GM21528 (cell line): ENCODE measurements at regions not wholly inside any gene's neighbourhood (a gene's known extent, or its start where the extent isn't known, plus 50 kb on each side); places are given as distances from the start of the nearest gene placed in this dataset.

Experiments
- ATAC-seq: cut with Tn5 transposase; IDR thresholded peaks from one replicate; pipeline ENCODE4 v1.9.1; 2021; ENCODE audit warnings: mild to moderate bottlenecking, moderate library complexity; ENCODE audit not compliant: unreplicated experiment, low FRiP score

- ATAC-seq, result no peak
Observed at GRCh38 chr13:80047406-80047805, 293.5 kb downstream of the SPRY2 start.

DNA sequence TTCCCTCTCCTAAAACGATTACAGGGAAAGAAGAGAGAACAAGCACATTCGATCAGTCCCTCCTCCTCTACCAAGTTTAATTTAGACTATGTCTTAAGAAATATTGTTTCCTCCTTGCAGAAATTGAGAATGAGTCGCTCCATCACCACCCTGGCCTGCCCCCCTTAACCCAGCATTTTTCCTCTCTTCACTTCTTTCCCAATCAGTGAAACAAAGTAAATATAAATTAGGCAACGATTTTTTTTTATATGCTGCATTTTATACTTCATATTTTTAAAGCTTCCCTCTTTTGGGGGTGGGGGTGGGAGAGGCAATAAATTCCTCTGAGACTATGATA, 300.0 kb downstream of the SPRY2 start:
- no peak for ATAC-seq

DNA sequence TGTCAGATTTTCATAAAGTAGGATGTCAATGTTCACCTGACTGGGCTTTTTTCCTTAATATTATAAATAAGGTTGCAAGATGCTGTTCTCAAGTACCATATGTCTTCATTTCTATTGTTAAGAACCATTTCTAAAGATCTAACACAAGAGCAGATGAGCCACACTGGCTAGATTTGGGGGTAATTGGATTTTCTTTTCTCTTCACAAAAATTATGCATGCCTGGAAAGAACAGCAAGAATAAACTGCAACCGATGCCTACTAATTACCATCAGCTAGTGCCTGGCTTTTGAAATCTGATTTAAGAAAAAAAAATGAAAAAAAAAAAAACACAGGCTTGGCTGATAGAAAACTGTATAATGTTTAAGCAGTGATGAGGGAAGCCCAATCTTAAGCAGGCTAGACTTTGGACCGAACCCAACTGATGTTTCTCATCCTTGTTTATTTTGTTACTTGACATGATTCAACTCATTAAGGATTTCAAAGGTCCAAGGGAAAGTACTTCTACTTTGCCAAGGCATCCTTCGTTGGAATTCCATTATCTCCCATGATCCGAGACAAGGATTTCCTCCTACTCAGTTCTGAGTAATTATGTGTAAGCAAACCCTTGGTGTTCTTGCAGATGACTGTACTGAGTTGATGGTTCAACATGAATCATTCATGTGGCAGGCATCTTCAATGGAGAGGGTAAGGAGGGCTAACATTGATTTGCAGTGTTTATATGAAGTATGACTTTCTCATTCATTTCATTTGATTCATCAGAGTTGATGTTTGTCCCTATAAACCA, 300.5 kb downstream of the SPRY2 start:
- no peak for ATAC-seq

DNA sequence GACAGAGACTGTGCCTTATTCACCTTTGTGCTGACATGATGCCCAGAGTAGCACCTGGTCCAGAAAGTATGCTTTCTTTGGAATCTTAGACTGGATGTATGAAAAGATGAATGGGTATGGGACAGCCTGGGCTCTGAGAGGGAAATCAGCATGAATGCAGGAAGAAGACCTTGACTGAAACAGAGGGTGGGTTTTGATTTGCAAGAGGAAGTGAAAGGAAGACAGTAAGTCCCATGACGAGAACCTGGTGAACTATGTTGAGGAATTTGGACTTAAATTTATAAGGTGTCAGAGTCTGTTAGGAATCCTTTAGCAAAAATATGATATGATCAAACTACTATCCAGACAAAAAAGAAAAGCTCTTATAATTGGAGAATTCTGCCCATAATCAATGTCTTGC, 301.9 kb downstream of the SPRY2 start:
- peak; percentile 66 for ATAC-seq

GRCh38 chr13:80038371-80038770, 302.6 kb downstream of the SPRY2 start:
- no peak for ATAC-seq

- peak; percentile 58 for ATAC-seq
Observed at GRCh38 chr13:80037505-80037888, 303.4 kb downstream of the SPRY2 start.

- peak; percentile 71 for ATAC-seq
Observed at GRCh38 chr13:80036845-80037504, 304.0 kb downstream of the SPRY2 start.

GRCh38 chr13:80035096-80035495, 305.8 kb downstream of the SPRY2 start:
- no peak for ATAC-seq

GRCh38 chr13:80033951-80034350, 307.0 kb downstream of the SPRY2 start:
- ATAC-seq, result no peak

DNA sequence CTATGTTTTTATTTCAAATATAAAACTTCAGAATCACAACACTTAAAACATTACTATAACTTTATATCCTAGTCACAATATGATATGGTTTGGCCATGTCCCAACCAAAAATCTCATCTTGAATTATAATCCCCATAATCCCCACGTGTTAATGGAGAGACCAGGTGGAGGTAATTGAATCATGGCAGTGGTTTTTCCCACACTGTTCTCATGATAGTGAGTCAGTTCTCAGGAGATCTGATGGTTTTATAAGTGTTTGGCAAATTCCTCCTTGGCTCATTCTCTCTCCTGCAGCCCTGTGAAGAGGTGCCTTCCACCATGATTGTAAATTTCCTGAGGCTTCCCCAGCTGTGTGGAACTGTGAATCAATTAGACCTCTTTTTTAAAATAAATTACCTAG, 307.6 kb downstream of the SPRY2 start:
- no peak for ATAC-seq

DNA sequence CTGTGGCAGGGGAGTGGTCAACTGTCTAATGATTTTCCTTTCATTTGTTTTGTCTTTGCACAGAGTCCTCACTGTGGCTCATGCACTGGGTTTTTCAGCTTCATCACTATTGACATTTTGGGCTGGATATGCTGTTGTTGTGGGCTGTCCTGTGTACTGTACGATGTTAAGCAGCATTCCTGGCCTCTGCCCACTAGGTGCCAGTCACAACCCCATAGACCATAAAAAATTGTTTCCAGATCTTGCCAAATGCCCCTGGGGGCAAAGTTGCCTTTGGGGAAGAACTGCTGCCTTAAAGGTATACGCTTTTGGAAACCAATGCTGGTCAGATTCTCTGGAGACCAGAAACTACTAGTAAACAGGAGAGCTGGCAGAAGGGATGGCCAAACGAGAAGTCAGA, 310.4 kb downstream of the SPRY2 start:
- ATAC-seq, result no peak

- no peak for ATAC-seq
Observed at GRCh38 chr13:80029170-80029569, 311.8 kb downstream of the SPRY2 start.

DNA sequence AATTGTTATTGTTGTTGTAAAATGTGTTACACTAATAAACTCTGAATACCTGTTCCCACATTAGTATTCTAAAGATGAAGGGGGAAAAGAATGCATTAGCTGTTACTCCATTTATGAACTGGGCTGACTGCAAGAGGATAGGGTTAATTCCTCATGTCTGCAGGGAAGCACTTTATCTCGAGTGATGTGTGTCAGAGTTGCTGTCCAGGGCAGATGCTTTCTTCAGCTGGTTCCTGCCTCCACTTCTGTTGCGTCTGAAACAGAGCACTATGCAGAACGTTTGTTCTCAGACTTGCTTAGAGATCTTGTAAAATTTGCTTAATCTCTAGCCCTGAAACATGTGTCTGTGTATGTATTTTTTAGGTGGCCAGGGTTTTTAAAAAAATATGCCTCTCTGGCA, 318.8 kb downstream of the SPRY2 start:
- no peak for ATAC-seq

DNA sequence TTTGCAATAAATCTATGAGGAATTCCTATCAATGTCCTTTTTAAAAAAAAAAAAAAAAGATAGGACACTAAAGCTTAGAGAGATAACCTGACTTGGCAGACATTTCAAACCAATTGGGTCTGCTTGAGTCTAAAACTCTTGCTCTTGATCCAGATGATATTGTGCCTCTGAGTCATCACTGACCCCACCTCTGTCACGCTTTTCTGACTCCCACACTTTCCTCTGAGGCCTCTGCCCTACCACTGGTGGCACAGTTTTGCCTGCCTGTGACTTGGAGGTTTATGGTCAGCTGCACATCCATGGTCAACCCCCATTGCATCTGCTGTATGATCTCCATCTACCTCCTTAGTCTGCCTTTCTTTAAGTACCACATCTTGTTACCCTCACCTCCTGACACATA, 328.7 kb downstream of the SPRY2 start:
- ATAC-seq, result no peak

DNA sequence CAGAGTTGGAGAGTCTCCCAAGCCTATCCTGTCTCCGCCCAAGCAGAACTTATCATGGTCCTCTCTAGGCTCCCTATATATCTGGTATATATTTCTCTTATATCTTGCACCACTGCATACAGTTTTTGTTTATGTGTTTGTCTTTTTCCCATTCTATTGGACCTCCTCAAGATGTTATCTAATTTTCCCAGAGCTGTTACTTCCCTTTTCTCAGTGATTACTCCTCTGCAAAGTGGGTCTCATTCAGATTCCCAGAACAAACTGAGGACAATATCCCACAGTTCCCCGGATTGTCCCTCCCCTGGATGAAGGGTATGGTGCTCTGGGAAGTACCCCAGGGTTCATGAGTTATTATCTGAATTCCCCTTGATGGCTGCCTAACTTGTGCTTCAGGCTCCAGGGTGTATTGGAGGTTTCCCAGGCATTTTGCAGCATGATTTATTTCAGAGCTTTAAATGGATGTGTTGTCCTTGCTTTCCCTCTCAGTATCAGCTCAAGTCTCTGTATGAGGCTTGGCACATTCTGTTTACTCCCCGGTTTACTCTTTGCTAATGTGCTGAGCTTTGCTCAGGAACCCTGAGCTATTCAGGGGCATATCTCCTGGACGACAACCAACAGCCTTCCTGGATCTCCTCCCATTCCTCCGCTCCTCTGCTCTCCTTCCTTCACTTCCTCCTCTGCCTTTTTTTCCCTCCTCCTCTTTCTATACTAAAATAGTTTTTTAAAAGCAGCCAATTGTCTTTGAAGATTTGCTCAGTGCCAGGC, 329.3 kb downstream of the SPRY2 start:
- ATAC-seq, result no peak

DNA sequence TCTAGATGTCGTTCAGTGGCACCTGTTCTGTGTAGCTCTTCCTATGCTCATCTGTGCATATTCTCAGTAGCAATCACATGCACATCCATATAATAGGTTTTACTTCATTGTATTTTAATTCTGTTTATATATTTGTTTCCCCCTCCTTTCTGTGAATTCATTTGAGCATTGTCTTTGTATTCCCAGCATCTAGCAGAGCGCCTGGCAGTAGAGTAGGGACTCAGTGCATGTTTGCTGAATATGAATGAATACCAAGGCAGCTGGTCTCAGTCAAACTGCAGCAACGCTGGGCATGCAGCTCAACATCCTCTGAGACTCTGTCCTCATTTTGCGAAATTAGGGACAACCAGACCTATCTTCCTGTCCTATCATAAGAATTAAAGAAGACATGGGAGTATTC, 330.1 kb downstream of the SPRY2 start:
- ATAC-seq, result no peak

DNA sequence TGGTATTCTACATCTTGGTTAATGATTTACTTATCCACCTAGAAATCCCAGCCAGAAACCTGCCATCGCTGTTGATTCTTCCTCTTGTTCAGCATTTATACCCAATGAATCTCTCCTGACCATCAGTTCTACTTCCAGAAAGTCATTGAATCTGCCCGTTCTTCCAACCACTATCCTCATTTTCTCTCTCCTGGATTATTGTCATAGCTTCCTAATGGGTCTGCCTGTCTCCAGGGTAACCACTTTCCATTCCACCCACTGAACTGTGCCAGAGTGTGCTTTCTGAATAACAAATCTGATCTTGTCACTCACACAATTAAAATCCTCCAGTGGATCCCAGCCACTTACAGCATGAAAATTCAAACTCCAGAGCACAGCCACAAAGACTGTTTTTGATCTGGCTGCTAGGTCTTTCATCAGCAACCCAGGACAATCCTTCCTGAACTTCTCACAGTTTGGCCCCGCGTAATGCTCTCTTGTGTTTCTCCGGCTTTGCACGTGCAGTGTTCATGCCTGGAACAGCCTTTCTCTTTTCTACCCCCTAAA, 330.6 kb downstream of the SPRY2 start:
- no peak for ATAC-seq

DNA sequence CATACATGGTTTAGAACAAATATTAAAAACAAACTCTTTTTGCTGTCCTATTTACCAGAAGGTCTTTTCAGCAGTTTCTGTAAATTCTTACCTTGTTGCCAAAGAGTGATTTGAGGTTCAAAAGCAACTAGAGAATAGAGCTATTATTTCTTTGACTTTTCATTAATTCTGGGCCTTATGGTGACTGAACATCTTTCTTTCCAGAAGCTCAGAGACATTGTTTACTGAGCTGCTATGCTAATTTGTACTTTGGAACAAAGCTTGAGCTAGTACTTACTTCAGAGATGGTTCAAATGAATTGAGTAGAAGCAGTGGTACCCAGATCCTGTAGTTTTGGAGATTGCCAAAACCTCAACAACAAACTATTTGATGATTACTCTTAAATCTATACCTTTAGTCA, 331.2 kb downstream of the SPRY2 start:
- no peak for ATAC-seq

GRCh38 chr13:80006940-80007339, 334.0 kb downstream of the SPRY2 start:
- ATAC-seq, result no peak

DNA sequence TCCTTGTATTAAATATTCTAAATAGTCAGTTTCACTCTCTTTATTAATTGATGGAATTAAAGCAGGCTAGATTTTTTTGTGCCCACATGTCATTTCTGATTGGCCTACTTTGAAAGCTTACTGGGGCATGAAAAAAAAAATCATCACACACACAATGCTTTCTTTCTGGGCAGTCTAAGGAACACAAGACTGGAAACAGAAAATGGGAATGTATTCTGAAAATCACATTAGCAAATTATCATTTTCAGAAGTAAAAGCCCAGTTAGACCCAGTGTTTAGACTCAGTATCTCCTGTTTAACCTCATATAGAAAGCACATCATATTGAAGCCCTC, 339.4 kb downstream of the SPRY2 start:
- ATAC-seq, result no peak

- no peak for ATAC-seq
Observed at GRCh38 chr13:80000684-80001509, 340.0 kb downstream of the SPRY2 start.
